WTC11 (cell line): ENCODE measurements at regions not wholly inside any gene's neighbourhood (a gene's known extent, or its start where the extent isn't known, plus 50 kb on each side); places are given as distances from the start of the nearest gene placed in this dataset.

ENCODE experiments used
- ATAC-seq: fragments of 200-7000 bp; cut with Tn5 transposase; 2 replicates; pipeline ENCODE4 v1.10.0; 2021; ENCODE audit warnings: mild to moderate bottlenecking, moderate library complexity
- CTCF ChIA-PET: fragments of 300-600 bp; sonication (Branson Sonifier 250); formaldehyde crosslinking; loops from one replicate; lab custom pipeline; 2021; ENCODE audit warnings: antibody characterized with exemption; lab: Charles Lee
- POLR2A ChIA-PET: fragments of 350-600 bp; sonication (Branson Sonifier 250); formaldehyde crosslinking; loops from one replicate; lab custom pipeline; 2021; ENCODE audit warnings: antibody characterized with exemption; lab: Charles Lee
- DNase-seq: peaks from one replicate; pipeline ENCODE4 v3.0.0; 2021; ENCODE audit warnings: low spot score
- H3K27ac Mint-ChIP-seq: 2 replicates; pipeline ENCODE4 v1.8.0; 2021; ENCODE audit warnings: mixed read lengths
- H3K27me3 Mint-ChIP-seq: 2 replicates; pipeline ENCODE4 v1.8.0; 2021; ENCODE audit warnings: low read depth, mild to moderate bottlenecking, moderate library complexity, mixed read lengths
- H3K36me3 Mint-ChIP-seq: 2 replicates; pipeline ENCODE4 v1.8.0; 2021; ENCODE audit warnings: mixed read lengths
- H3K4me1 Mint-ChIP-seq: 2 replicates; pipeline ENCODE4 v1.8.0; 2022; ENCODE audit warnings: mixed read lengths
- H3K4me3 Mint-ChIP-seq: 2 replicates; pipeline ENCODE4 v1.8.0; 2021; ENCODE audit warnings: mild to moderate bottlenecking, moderate library complexity, mixed read lengths
- H3K9me3 Mint-ChIP-seq: 2 replicates; pipeline ENCODE4 v1.8.0; 2021; ENCODE audit warnings: mixed read lengths
- ERG ChIP-seq: fragments of 250-450 bp; sonication (Bioruptor Pico); IDR thresholded peaks from 2 replicates; pipeline ENCODE4 v1.8.0; 2021; ENCODE audit warnings: mild to moderate bottlenecking
- ETV6 ChIP-seq: sonication (generic); formaldehyde crosslinking; IDR thresholded peaks from 2 replicates; pipeline ENCODE4 v1.8.1; 2022; ENCODE audit warnings: mild to moderate bottlenecking, missing genetic modification reagents
- FOXP4 ChIP-seq: sonication (generic); formaldehyde crosslinking; IDR thresholded peaks from 2 replicates; pipeline ENCODE4 v1.8.0; 2022; ENCODE audit warnings: mild to moderate bottlenecking, missing genetic modification reagents
- GABPB1 ChIP-seq: sonication (generic); formaldehyde crosslinking; IDR thresholded peaks from 2 replicates; pipeline ENCODE4 v1.8.1; 2023; ENCODE audit warnings: mild to moderate bottlenecking, missing genetic modification reagents
- HMGA2 ChIP-seq: fragments of 250-450 bp; sonication (Bioruptor Pico); IDR thresholded peaks from 2 replicates; pipeline ENCODE4 v1.4.0; 2021; ENCODE audit warnings: mild to moderate bottlenecking, moderate library complexity
- JAZF1 ChIP-seq: fragments of 250-450 bp; sonication (Bioruptor Pico); IDR thresholded peaks from 2 replicates; pipeline ENCODE4 v1.9.0; 2021; ENCODE audit warnings: moderate library complexity, mild to moderate bottlenecking, inconsistent platforms
- NR3C1 ChIP-seq: sonication (generic); formaldehyde crosslinking; conservative IDR thresholded peaks from 2 replicates; pipeline ENCODE4 v1.8.1; 2023; ENCODE audit warnings: low read depth, mild to moderate bottlenecking, missing genetic modification reagents
- RORB ChIP-seq: fragments of 250-450 bp; sonication (Bioruptor Pico); IDR thresholded peaks from 2 replicates; pipeline ENCODE4 v1.9.0; 2021; ENCODE audit warnings: mild to moderate bottlenecking
- SOX15 ChIP-seq: fragments of 250-450 bp; sonication (Bioruptor Pico); IDR thresholded peaks from 2 replicates; pipeline ENCODE4 v1.9.0; 2021; ENCODE audit warnings: mild to moderate bottlenecking
- STAT6 ChIP-seq: sonication (generic); formaldehyde crosslinking; conservative IDR thresholded peaks from 2 replicates; pipeline ENCODE4 v1.8.1; 2023; ENCODE audit warnings: mild to moderate bottlenecking, low read depth, missing genetic modification reagents, moderate library complexity
- TCF7 ChIP-seq: sonication (generic); formaldehyde crosslinking; IDR thresholded peaks from 2 replicates; pipeline ENCODE4 v1.8.0; 2022; ENCODE audit warnings: mild to moderate bottlenecking, low read depth, missing genetic modification reagents, moderate library complexity
- ZBTB21 ChIP-seq: sonication (generic); formaldehyde crosslinking; IDR thresholded peaks from 2 replicates; pipeline ENCODE4 v1.8.1; 2023; ENCODE audit warnings: mild to moderate bottlenecking, missing genetic modification reagents, borderline replicate concordance
- ZMAT4 ChIP-seq: fragments of 250-450 bp; sonication (Bioruptor Pico); IDR thresholded peaks from 2 replicates; pipeline ENCODE4 v1.9.0; 2021; ENCODE audit warnings: mild to moderate bottlenecking
- ZNF281 ChIP-seq: sonication (generic); formaldehyde crosslinking; IDR thresholded peaks from 2 replicates; pipeline ENCODE4 v1.8.0; 2023; ENCODE audit warnings: mild to moderate bottlenecking, missing genetic modification reagents
- ZNF396 ChIP-seq: fragments of 250-450 bp; sonication (Bioruptor Pico); IDR thresholded peaks from 2 replicates; pipeline ENCODE4 v1.8.0; 2021; ENCODE audit warnings: mild to moderate bottlenecking, moderate library complexity, borderline replicate concordance
- ZNF532 ChIP-seq: fragments of 250-450 bp; sonication (Bioruptor Pico); IDR thresholded peaks from 2 replicates; pipeline ENCODE4 v1.9.0; 2021; ENCODE audit warnings: mild to moderate bottlenecking, borderline replicate concordance

- Mint-ChIP-seq H3K4me3 (no peak overlapping the region), H3K4me1 (peaks cover 29% of the 10 kb centered on the region), H3K27ac (no peak overlapping the region), H3K27me3 (no peaks in the 10 kb centered on the region; the same call in 1 of the 2 replicates), H3K9me3 (peaks cover under 1% of the 10 kb centered on the region; the same call in 1 of the 2 replicates), H3K36me3 (peaks cover 1% of the 10 kb centered on the region; the same call in 1 of the 2 replicates)
- no peak for TF ChIP-seq ZNF396 (CRISPR knock-in tag)
- ATAC-seq: no peak
- ChIA-PET CTCF (no interaction called here), POLR2A (no interaction called here)
- DNase-seq: no peak
Observed at GRCh38 chr15:70186152-70186551, 88.4 kb upstream of the TLE3 start.

- H3K27ac Mint-ChIP-seq: no peak overlapping the region; the same call in 1 of the 2 replicates
- no peaks in the 10 kb centered on the region for H3K36me3 Mint-ChIP-seq
- H3K4me3 Mint-ChIP-seq: no peak overlapping the region
- DNase-seq: no peak
- peaks cover 21% of the 10 kb centered on the region for H3K4me1 Mint-ChIP-seq
- no peak for ATAC-seq
- no peaks in the 10 kb centered on the region; the same call in 1 of the 2 replicates for H3K27me3 Mint-ChIP-seq
- H3K9me3 Mint-ChIP-seq: no peaks in the 10 kb centered on the region
- CTCF ChIA-PET: no interaction called here
- no peak for TF ChIP-seq STAT6 (CRISPR knock-in tag)
- no peak for TF ChIP-seq JAZF1 (CRISPR knock-in tag)
- TF ChIP-seq ERG: no peak
- TF ChIP-seq RORB (CRISPR knock-in tag): no peak
- TF ChIP-seq TCF7 (CRISPR knock-in tag): no peak
- no peak for TF ChIP-seq ZNF281 (CRISPR knock-in tag)
- no peak for TF ChIP-seq HMGA2 (CRISPR knock-in tag)
- POLR2A ChIA-PET: no interaction called here
Observed at GRCh38 chr15:70185251-70185711, 87.6 kb upstream of the TLE3 start.

GRCh38 chr15:70182858-70183695, 85.4 kb upstream of the TLE3 start:
- CTCF ChIA-PET: interaction anchor here (0.6 to 1.4 kb wide), 16 partner anchors 14 to 705 kb away, joined by 3 to 11 read pairs (median 4); no protein-coding TSS in a partner anchor
- POLR2A ChIA-PET: interaction anchor here (0.5 to 0.7 kb wide), 2 partner anchors 84 to 86 kb away, joined by 3 read pairs; partner anchors contain the start of gene TLE3
- H3K27me3 Mint-ChIP-seq: no peaks in the 10 kb centered on the region; the same call in 1 of the 2 replicates
- DNase-seq (peak; percentile 38), ATAC-seq (peak; percentile 90)
- H3K4me1 Mint-ChIP-seq: peaks cover 17% of the 10 kb centered on the region
- H3K9me3 Mint-ChIP-seq: no peaks in the 10 kb centered on the region
- H3K27ac Mint-ChIP-seq: no peak overlapping the region
- no peaks in the 10 kb centered on the region for H3K36me3 Mint-ChIP-seq
- no peak overlapping the region for H3K4me3 Mint-ChIP-seq
- no peak for TF ChIP-seq GABPB1
- no peak for TF ChIP-seq ZMAT4 (CRISPR knock-in tag)
- no peak for TF ChIP-seq ZBTB21
- TF ChIP-seq FOXP4: no peak
- TF ChIP-seq RORB (CRISPR knock-in tag): no peak
- TF ChIP-seq NR3C1 (CRISPR knock-in tag): no peak
- TF ChIP-seq JAZF1 (CRISPR knock-in tag): no peak
- TF ChIP-seq ETV6 (CRISPR knock-in tag): no peak
- TF ChIP-seq ZNF532 (CRISPR knock-in tag): no peak
- no peak for TF ChIP-seq SOX15 (CRISPR knock-in tag)
